HEK293T (cell line): ENCODE measurements at regions not wholly inside any gene's neighbourhood (a gene's known extent, or its start where the extent isn't known, plus 50 kb on each side); places are given as distances from the start of the nearest gene placed in this dataset.

Experiments used
- ARNT ChIP-seq: fragments of 450-650 bp; IDR thresholded peaks from 2 replicates; pipeline ENCODE4 v1.6.1; 2017; ENCODE audit warnings: mild to moderate bottlenecking
- BHLHE40 ChIP-seq: fragments of 450-650 bp; IDR thresholded peaks from 2 replicates; pipeline ENCODE4 v1.6.1; 2016; ENCODE audit warnings: mild to moderate bottlenecking, moderate library complexity, borderline replicate concordance
- ELF4 ChIP-seq: fragments of 450-650 bp; IDR thresholded peaks from 2 replicates; pipeline ENCODE4 v1.6.1; 2017; ENCODE audit warnings: antibody characterized with exemption
- FOXA1 ChIP-seq: fragments of 450-650 bp; IDR thresholded peaks from 2 replicates; pipeline ENCODE4 v1.6.1; 2016; ENCODE audit warnings: mild to moderate bottlenecking
- FOXK2 ChIP-seq: fragments of 450-650 bp; IDR thresholded peaks from 2 replicates; pipeline ENCODE4 v1.6.1; 2016; ENCODE audit warnings: mild to moderate bottlenecking
- FOXM1 ChIP-seq: fragments of 450-650 bp; IDR thresholded peaks from 2 replicates; pipeline ENCODE4 v1.6.1; 2017; ENCODE audit warnings: mild to moderate bottlenecking, borderline replicate concordance
- HDGF ChIP-seq: fragments of 450-650 bp; IDR thresholded peaks from 2 replicates; pipeline ENCODE4 v1.6.1; 2017; ENCODE audit warnings: antibody characterized with exemption, borderline replicate concordance
- LEF1 ChIP-seq: fragments of 450-650 bp; IDR thresholded peaks from 2 replicates; pipeline ENCODE4 v1.6.1; 2017; ENCODE audit warnings: mild to moderate bottlenecking, borderline replicate concordance
- NFRKB ChIP-seq: fragments of 450-650 bp; IDR thresholded peaks from 2 replicates; pipeline ENCODE4 v1.6.1; 2016; ENCODE audit warnings: mild to moderate bottlenecking, moderate library complexity
- PKNOX1 ChIP-seq: fragments of 450-650 bp; IDR thresholded peaks from 2 replicates; pipeline ENCODE4 v1.6.1; 2016
- SP1 ChIP-seq: fragments of 450-650 bp; IDR thresholded peaks from 2 replicates; pipeline ENCODE4 v1.6.1; 2017
- SUZ12 ChIP-seq: fragments of 450-650 bp; IDR thresholded peaks from 2 replicates; pipeline ENCODE4 v1.6.1; 2016; ENCODE audit warnings: mild to moderate bottlenecking
- TARDBP ChIP-seq: fragments of 450-650 bp; IDR thresholded peaks from 2 replicates; pipeline ENCODE4 v1.6.1; 2016
- ZNF384 ChIP-seq: fragments of 450-650 bp; IDR thresholded peaks from 2 replicates; pipeline ENCODE4 v1.6.1; 2016

DNA sequence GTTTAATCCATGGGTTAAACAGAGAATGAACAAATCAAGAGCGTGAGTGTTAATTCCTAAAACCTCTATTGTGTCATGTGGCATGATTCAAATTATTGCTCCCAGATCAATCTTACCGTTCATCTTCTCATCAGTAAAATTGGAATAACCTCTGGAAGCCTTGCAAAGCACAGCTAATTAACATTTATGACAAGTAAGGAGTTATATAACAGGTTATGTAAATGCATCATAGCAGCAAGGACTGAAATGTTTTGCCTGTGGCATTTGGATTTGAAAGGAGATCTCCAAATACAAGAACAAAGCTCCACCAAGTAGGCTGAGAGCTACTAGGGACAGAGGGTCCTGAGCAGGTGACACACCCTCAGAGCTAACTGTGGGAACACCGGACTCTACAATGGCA, 502.9 kb upstream of the CELF2 start:
- TF ChIP-seq SP1 (no peak), HDGF (no peak), FOXM1 (no peak), LEF1 (no peak), SUZ12 (no peak), FOXK2 (no peak), PKNOX1 (no peak), TARDBP (no peak), BHLHE40 (no peak), ZNF384 (no peak), NFRKB (no peak), ARNT (no peak), FOXA1 (no peak), ELF4 (no peak)
